NOMO-1 (cell line): ENCODE measurements at regions not wholly inside any gene's neighbourhood (a gene's known extent, or its start where the extent isn't known, plus 50 kb on each side); places are given as distances from the start of the nearest gene placed in this dataset.

Experiments used
- DNase-seq, 2 experiments: peaks; one replicate each; lab custom pipeline; 2025; ENCODE audit not compliant: unreplicated experiment in 2 of 2; lab: John Stamatoyannopoulos, UW

- no peak for DNase-seq
Observed at GRCh38 chr2:7452110-7452876, 535.1 kb downstream of the RNF144A start.

GRCh38 chr2:7454592-7454991 lies 537.4 kb downstream of the RNF144A start:
- DNase-seq: no peak

GRCh38 chr2:7456762-7457161 lies 539.5 kb downstream of the RNF144A start:
- no peak for DNase-seq

GRCh38 chr2:7458066-7458465 lies 540.9 kb downstream of the RNF144A start:
- no peak for DNase-seq

GRCh38 chr2:7467782-7468447 lies 550.7 kb downstream of the RNF144A start:
- DNase-seq: no peak

- DNase-seq: no peak
Observed at GRCh38 chr2:7468448-7468828, 551.2 kb downstream of the RNF144A start.

- no peak for DNase-seq
Observed at GRCh38 chr2:7468955-7469354, 551.7 kb downstream of the RNF144A start.

- DNase-seq: no peak
Observed at GRCh38 chr2:7471185-7471584, 554.0 kb downstream of the RNF144A start.

- no peak for DNase-seq
Observed at GRCh38 chr2:7472465-7472864, 555.3 kb downstream of the RNF144A start.

GRCh38 chr2:7473135-7473771 lies 556.0 kb downstream of the RNF144A start:
- DNase-seq: no peak

- no peak for DNase-seq
Observed at GRCh38 chr2:7476371-7476770, 559.2 kb downstream of the RNF144A start.

GRCh38 chr2:7479603-7480002 lies 562.4 kb downstream of the RNF144A start:
- DNase-seq: no peak

GRCh38 chr2:7480431-7480830 lies 563.2 kb downstream of the RNF144A start:
- no peak for DNase-seq

GRCh38 chr2:7490672-7491071 lies 573.5 kb downstream of the RNF144A start:
- DNase-seq: no peak

- DNase-seq: no peak
Observed at GRCh38 chr2:7492719-7493118, 575.5 kb downstream of the RNF144A start.

GRCh38 chr2:7497178-7497577 lies 580.0 kb downstream of the RNF144A start:
- DNase-seq: peak; percentile 26 to 69

- no peak for DNase-seq
Observed at GRCh38 chr2:7499018-7499417, 581.8 kb downstream of the RNF144A start.

- DNase-seq: peak in 1 of 2 experiments; percentile 15
Observed at GRCh38 chr2:7502336-7502735, 585.1 kb downstream of the RNF144A start.

GRCh38 chr2:7508296-7508943 lies 591.2 kb downstream of the RNF144A start:
- DNase-seq: no peak

- no peak for DNase-seq
Observed at GRCh38 chr2:7510353-7510752, 593.1 kb downstream of the RNF144A start.

- no peak for DNase-seq
Observed at GRCh38 chr2:7513834-7514233, 596.6 kb downstream of the RNF144A start.
